ENCODE measurements at regions not wholly inside any gene's neighbourhood (a gene's known extent, or its start where the extent isn't known, plus 50 kb on each side); places are given as distances from the start of the nearest gene placed in this dataset.

DNA sequence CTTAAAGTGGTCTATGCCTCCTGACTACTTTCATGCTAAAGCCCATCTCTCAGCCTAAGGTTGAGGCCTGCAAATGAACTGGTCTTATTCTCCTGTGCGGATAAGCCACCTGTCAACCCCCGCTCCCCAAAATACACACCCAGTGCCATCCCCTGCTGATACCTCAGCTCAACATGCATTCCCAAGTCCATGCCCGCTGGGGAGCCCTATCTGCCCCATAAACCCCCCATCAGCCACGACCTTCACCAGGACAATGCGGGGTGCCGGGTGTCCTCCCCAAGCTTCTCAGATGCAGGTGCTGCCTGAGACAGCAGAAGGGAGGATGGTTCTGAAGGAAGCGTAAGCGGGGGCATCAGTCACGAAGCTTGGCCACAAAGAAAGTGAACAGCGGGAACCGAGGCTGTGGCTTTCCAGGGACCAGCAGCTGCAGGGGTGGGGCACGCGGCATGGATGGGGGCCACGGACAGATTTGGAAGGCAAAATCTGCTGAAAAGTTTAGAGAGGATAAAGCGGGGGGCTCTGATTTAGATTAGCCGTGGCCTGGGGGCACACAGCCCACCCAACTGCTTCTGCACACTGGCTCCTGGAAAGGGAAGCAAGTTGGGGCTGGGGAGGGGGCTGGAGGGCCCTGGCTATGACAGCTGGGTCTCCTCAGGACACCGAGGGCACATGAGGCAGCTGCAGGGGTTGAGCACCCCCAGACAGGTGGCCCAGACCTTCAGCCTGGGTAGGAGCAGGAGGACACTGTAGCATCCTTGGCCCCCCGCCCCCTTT, 1391.9 kb downstream of the TBC1D22A start:
- DNase-seq = no peak

DNA sequence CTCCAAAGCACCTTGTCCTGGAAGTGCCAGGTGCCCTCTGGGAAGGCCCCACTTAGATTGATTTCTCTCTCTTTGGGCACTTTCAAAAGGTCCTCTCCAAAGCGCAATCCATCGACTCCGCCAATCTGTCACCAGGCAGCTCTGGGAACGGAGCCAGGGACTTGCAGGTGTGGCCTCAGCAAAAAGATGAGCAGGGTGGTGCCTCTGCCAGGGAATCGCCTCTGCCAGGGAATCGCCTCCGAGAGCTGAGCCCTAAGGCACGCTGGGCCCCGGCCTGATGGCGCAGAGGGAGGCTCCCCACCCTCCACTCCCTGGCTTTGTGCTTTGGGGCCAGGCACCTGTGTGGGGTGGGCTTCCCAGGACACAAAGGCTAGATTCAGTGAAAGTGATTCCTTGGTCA, 1391.3 kb downstream of the TBC1D22A start:
- DNase-seq = no peak

GRCh38 chr22:48152916-48153315, 1390.5 kb downstream of the TBC1D22A start:
- no peak for DNase-seq

DNA sequence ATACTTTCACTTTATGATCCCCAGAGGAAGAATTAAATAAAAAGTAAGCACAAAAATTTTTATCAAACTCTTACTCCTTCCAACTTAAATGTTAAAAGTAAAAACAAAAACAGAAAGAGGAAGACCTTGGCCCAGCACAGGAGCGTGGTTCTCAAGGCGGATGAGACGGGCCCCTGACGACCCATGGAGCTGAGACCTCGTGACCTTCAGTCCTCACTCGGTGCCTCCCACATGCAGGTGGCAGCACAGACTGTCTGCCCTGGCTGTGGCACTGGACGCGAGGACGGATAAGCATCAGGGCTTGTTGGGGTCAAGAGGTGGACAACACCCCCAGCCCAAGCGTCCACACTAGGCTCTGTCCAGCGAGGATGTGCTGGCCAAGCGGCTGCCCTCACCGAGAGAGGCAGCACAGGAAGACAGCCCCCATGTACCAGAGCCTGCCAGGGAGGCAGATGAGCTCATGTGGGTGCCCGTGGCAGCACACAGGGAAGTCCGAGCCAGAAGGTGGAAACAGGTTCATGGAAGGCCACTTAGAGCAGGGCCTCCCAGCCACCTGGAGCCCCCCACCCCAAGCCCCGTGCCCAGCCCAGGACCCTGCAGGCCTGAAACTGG, 1389.8 kb downstream of the TBC1D22A start:
- no peak for DNase-seq

DNA sequence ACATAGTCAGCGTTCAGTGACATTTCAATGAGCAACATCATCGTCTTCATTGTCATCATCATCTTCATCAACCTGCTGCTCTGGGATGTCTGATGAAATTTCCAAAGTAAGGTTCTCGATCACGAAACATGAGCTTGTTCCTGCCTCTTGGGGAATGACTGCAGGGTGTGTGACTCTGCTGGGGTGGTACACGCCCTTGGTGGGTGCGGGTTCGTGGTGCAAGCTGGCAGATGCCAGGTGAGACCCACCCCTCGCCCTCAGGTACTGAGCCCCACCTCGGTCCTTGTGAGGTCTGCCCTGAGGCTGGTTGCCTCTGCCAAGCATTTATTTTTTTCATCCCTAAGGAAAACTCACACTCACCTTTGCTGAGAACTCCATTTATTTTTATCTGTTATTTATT, 1389.2 kb downstream of the TBC1D22A start:
- DNase-seq = no peak

- DNase-seq = no peak
These were observed 1385.4 kb downstream of the TBC1D22A start for GRCh38 chr22:48147831-48148230.

DNA sequence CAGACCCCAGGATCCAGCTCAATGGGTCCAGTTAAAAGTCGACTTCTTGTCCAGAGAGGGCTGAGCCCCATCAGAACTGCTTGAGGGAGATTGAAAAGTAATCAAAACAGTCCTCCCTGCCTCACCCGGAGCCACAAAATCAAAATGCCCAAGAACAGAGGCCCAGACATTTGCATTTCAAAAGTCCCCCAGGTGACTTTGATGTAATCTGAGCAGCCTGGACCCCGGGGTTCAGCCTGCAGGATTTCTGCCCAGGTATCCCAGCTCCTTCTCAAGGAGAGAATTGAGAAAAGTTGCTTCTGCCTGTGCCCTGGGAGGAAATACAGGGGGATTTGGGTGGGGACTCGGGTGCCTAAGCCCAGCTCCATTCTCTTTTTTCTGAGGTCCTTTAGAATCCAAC, 1385.0 kb downstream of the TBC1D22A start:
- DNase-seq = no peak

GRCh38 chr22:48146426-48146825, 1384.0 kb downstream of the TBC1D22A start:
- no peak for DNase-seq

GRCh38 chr22:48145738-48146137, 1383.3 kb downstream of the TBC1D22A start:
- no peak for DNase-seq

GRCh38 chr22:48144318-48144717, 1381.9 kb downstream of the TBC1D22A start:
- DNase-seq = no peak

DNA sequence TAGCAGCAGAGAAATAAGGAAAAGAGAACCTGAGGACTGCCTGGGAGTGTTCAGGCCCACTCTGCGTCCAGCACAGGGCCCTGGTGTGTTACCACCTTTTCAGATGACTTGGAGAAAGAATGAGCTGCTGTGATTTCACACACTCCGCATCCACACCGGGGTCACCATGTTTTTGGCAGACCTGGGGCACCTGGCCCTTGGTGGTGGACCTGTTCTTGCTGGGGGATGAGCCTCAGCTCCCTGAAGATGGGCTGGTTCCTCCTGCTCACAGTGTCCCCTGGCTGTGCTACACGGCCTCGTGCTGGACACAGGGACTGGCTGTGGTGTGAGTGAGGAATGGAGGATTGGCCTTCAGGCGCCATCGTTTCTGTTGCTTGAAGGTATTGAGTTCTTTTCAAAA, 1381.4 kb downstream of the TBC1D22A start:
- no peak for DNase-seq

- DNase-seq = no peak
These were observed 1379.9 kb downstream of the TBC1D22A start for GRCh38 chr22:48142388-48142787.

DNA sequence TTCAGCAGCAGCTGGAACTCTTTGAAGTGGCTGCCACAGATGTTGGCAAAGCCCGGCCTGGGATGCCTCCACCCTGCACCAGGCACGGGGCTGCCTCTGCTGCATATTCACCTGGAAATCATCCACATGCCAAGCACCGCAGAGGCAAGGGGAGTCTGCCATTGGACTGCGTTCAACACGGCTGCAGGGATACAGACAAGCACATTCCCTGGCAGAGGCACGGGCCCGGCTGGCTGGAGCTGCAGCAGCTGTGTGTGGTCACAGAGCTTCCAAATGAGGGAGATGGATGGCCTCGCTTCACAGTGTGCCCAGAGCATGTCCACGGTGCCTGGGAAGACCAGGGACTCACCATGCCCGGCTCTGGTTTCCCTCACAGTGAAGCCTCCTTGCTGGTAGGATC, 1378.9 kb downstream of the TBC1D22A start:
- no peak for DNase-seq

- no peak for DNase-seq
These were observed 1377.9 kb downstream of the TBC1D22A start for GRCh38 chr22:48140261-48140813.

DNA sequence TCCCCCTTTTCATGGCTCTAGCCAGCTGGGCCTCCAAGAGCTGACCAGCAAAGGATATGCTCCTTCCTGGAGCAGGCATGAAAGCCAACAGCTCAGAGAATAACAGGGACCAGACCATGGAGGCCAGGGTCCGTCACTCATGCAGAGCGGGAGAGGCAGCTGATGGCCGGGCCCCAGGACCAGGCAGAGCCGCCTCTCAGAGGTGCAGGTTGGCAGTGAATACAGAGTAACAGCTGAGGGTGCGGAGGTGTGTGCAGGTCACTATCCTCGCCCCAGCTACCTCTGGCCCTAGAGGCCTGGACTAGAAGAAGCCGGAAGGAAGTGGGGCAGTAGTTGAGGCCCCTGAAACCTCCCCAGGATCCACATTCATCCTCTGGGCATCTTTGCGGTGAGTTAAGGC, 1377.3 kb downstream of the TBC1D22A start:
- no peak for DNase-seq

- no peak for DNase-seq
These were observed 1376.4 kb downstream of the TBC1D22A start for GRCh38 chr22:48138855-48139254.

DNA sequence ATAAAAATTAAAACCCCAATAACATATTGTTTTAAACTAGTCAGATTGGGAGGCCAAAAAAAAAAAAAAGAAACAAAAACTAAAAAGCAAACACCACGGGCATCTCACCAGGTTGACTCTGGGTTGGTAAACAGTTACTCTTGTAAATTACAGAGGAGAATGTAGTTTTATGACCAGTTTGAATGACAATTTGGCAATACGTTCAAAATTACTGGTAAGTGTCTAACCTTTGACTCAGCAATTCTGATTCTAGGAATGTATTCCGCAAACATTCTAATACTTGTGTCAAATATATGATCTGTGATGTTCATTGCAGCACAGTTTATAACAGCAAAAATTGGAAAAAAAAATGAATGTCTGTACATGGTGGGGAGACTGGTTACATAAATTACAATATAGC, 1376.0 kb downstream of the TBC1D22A start:
- DNase-seq = no peak

DNA sequence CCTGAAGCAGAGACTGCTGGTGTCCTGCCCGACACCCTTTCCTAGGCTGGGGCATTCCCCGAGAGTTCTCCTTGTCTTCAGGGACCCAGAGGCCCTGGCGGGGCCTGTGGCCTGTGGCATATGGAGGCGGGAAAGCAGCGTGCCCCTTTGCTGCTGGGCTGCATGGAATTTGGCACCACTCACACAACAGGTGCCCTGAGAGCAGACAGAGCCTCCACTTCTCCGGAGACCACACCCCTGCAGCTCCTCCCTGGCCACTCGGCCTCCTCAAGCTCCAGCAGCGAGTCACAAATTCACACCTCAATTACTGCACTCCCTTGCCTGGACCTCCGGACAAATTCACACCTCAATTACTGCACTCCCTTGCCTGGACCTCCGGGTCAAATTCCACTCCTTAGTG, 1375.2 kb downstream of the TBC1D22A start:
- DNase-seq = no peak

DNA sequence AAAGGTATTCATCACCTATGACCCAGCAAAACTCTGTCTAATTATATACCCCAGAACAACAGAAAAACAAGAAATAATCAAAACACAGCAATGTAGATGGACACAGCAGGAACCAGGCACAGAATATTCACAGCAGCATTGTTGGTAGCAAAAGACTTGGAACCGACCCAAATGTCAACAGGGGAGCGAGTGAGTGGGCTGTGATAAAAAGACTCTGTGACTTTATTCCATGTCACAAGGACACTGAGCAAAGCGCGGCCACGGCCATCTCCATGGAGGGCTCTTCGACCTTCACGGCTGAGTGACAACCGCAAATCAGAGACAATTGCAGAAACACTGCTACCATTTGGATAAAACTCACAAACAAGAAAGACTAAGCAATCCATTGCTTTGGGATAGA, 1373.1 kb downstream of the TBC1D22A start:
- DNase-seq = no peak

- DNase-seq = no peak
These were observed 1363.0 kb downstream of the TBC1D22A start for GRCh38 chr22:48125416-48125815.

- DNase-seq = no peak
These were observed 1359.5 kb downstream of the TBC1D22A start for GRCh38 chr22:48121984-48122383.

- no peak for DNase-seq
These were observed 1356.2 kb downstream of the TBC1D22A start for GRCh38 chr22:48118654-48119053.

DNA sequence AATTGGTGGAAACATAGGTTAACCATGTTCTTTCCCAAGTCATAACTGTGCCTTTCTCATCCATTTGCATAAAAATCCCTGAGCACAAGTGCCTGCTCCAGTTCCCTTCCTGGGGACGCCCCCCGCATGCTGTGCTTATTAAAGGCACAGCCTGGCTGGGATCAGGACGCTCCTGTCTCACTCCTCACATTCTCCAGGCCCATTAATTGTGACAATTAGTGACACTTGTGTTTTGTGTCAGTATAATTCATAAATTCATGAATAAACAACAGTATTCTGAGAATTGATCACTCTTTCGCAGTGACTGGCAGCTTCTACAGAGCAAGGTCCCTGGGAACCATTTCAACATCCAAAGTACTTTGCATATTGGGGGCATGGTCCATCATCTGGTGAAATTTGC, 1354.4 kb downstream of the TBC1D22A start:
- no peak for DNase-seq

DNA sequence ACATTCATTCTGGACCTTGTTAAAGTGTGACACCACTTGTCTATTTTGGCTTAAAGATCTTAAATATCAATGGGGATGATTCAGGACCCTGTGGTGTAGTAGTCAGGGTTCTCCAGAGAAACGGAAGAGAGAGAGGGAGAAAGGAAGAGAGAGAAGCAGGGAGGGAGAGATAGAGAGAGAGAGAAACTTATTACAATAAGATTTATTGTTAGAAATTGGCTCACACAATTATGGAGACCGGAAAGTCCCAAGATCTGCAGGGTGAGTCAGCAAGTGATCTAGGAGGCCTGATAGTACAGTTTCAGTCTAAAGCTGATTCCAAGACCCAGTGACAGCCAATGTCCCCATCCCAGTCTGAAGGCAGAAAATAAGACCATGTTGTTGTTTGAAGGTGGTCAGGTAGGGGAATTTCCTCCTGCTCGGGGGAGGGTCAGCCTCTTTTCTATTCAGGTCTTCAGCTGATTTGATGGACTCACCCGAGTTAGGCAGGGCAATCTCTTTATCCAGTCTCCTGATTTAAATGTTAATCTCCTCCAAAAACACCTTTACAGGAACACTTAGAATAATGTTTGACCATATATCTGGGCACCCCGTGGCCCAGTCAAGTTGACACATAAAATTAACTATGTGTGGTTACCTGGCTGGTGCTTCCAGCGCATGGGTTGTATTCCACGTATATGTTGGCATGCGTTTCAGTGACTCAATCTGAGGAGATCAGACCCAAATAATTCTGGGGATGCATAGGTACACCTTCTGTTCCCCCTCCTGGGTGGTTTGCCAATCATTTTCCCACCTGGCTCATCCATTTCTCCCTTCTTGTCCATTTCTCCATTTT, 1350.5 kb downstream of the TBC1D22A start:
- no peak for DNase-seq

All from NCI-H1048 (cell line).